ENCODE measurements at regions not wholly inside any gene's neighbourhood (a gene's known extent, or its start where the extent isn't known, plus 50 kb on each side); places are given as distances from the start of the nearest gene placed in this dataset.

DNA sequence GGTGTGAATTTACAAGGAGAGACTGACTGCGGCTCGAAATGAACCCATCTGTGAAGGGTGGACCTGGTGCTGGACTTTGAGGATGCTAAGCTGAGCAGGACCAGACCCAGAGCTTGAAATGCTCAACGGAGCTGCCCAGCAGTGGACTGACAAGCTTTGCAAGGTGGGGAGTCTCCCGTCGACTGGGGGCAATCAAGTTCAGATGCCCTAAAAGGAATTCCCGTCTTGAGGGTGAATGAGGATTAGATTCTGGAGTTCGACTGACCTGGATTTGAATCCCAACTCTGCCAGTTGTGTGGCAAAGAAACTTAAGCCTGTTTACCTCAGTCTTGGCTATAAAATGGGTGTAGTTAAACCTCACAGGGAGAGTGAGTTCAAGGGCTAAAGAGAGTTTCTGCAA is 204.4 kb upstream of the LHX5 start:
- Histone ChIP-seq H3K4me3 (no peak overlapping the region), H3K27ac (no peak overlapping the region)
- no peak for DNase-seq (ENCODE audit: low spot score)
- no peak for TF ChIP-seq CTCF (IDR thresholded peaks at IDR 0.05)

GRCh38 chr12:113674996-113675395 is 203.3 kb upstream of the LHX5 start:
- DNase-seq (ENCODE audit: low spot score), result no peak
- Histone ChIP-seq H3K27ac (no peak overlapping the region), H3K4me3 (no peak overlapping the region)
- no peak for TF ChIP-seq CTCF (IDR thresholded peaks at IDR 0.05)

GRCh38 chr12:113674302-113674701 is 202.6 kb upstream of the LHX5 start:
- DNase-seq (ENCODE audit: low spot score), result no peak
- no peak for TF ChIP-seq CTCF (IDR thresholded peaks at IDR 0.05)
- Histone ChIP-seq H3K4me3 (no peak overlapping the region), H3K27ac (no peak overlapping the region)

DNA sequence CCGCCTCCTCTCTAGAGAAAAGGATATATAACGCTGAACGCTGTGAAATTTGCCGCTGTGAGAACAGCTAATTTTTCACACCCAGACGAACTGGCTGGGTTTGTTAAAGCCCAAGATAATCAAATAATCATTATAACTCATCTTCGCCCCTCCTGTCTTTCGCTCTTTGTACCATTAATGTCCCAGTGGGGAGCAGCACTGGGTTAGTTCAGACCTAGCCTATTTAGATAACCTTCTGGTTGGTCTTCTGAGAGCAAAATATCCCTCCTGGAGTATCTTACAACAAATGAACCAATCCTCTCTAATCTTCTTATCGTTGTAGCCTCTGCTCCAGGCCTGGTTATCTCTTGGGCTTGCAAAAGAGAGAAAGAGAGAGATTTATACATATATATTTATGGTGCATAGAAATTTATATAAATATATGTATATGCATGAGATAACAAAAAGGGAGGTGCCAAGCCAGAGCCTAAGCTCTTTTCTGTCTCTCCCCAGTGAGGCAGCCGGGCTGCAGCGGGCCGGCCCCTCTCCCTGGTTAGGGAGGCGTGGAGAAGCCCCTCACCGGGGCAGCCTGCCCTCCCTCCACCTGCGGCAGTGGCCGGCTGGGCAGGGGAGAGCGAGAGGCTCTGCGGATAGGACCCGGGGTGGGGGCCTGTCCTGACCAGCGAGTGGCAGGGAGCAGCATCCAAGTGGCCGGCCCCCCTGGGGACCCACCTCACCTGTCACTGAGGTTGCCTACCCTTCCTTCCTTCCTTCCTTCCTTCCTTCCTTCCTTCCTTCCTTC is 202.0 kb upstream of the LHX5 start:
- Histone ChIP-seq H3K4me3 (no peak overlapping the region), H3K27ac (no peak overlapping the region)
- DNase-seq (ENCODE audit: low spot score), result no peak
- no peak for TF ChIP-seq CTCF (IDR thresholded peaks at IDR 0.05)

DNA sequence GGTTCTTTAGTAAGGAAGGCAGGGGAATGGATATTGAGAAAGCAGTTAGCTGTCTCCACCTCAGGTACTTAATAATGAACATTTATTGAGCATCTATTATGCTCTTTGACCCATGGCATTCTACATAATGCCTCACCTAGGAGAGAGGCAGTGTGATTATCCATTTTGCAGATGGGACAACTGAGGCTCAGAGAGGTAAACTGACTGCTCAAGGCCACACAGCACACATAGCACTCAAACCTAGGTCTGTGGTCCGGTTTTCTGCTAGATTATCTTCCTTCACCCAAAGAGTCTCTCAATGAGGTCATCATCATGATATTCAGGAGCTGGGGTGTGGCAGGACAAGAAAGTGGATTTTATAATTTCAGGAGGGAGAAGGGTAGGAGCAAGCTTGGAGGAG is 199.1 kb upstream of the LHX5 start:
- H3K27ac ChIP-seq, result no peak overlapping the region
- no peak for TF ChIP-seq CTCF (IDR thresholded peaks at IDR 0.05)
- H3K4me3 ChIP-seq, result no peak overlapping the region
- no peak for DNase-seq (ENCODE audit: low spot score)

GRCh38 chr12:113667676-113668356 is 196.1 kb upstream of the LHX5 start:
- H3K4me3 ChIP-seq, result no peak overlapping the region
- H3K27ac ChIP-seq, result no peak overlapping the region
- TF ChIP-seq CTCF (IDR thresholded peaks at IDR 0.05), result no peak
- no peak for DNase-seq (ENCODE audit: low spot score)

- no peak overlapping the region for H3K27ac ChIP-seq
- DNase-seq (ENCODE audit: low spot score), result no peak
Measured at GRCh38 chr12:113667095-113667494, 195.4 kb upstream of the LHX5 start.

More at GRCh38 chr12:113667095-113667494, 195.4 kb upstream of the LHX5 start:
- H3K4me3 ChIP-seq, result no peak overlapping the region
- TF ChIP-seq CTCF (IDR thresholded peaks at IDR 0.05), result no peak

Measured in coronary artery (tissue), 2 donors.